ENCODE measurements at regions not wholly inside any gene's neighbourhood (a gene's known extent, or its start where the extent isn't known, plus 50 kb on each side); places are given as distances from the start of the nearest gene placed in this dataset.

DNA sequence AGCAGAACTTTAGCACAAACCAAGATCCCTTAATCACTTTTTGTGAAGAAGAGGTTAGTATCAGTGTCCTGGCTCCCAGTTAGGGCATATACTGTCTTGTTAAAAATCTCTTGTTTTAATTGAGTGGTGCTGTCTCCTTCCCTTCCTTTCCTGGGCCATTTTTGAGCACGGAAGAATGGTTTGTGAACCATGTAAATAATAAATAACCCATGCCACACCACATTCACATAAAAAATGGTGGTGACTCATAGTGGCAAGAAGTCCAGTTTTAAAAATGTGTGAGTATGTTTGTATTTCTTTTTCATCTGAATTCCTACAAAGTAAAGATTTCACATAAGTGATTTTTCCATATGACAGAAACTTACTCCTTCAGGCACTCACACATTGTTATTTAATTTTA is 59.1 kb upstream of the SPRED1 start:
- intact Hi-C loops (cut with DNase I; ENCODE audit: low total_unique reads), result no loop called here
- no peak for DNase-seq
- no peaks in the 10 kb centered on the region for H3K36me3 ChIP-seq
- H3K4me1 ChIP-seq, result no peaks in the 10 kb centered on the region
- no peak overlapping the region for H3K27ac ChIP-seq
- TF ChIP-seq POLR2AphosphoS5 (IDR thresholded peaks at IDR 0.05), result no peak
- TF ChIP-seq, protein P1, sequence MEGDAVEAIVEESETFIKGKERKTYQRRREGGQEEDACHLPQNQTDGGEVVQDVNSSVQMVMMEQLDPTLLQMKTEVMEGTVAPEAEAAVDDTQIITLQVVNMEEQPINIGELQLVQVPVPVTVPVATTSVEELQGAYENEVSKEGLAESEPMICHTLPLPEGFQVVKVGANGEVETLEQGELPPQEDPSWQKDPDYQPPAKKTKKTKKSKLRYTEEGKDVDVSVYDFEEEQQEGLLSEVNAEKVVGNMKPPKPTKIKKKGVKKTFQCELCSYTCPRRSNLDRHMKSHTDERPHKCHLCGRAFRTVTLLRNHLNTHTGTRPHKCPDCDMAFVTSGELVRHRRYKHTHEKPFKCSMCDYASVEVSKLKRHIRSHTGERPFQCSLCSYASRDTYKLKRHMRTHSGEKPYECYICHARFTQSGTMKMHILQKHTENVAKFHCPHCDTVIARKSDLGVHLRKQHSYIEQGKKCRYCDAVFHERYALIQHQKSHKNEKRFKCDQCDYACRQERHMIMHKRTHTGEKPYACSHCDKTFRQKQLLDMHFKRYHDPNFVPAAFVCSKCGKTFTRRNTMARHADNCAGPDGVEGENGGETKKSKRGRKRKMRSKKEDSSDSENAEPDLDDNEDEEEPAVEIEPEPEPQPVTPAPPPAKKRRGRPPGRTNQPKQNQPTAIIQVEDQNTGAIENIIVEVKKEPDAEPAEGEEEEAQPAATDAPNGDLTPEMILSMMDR (IDR thresholded peaks at IDR 0.05 in 8 of 11, conservative IDR thresholded peaks at IDR 0.05 in 3 of 11), result no peak
- TF ChIP-seq POLR2A (IDR thresholded peaks at IDR 0.05), result no peak
- no peak overlapping the region for H3K4me3 ChIP-seq
- WGBS, 5 donors, result 82 to 96% (median 90%) methylated on average over 1 of the region's 1 CpG
- peaks cover 0 to 7% (median 0%) of the 10 kb centered on the region in 7 donors for H3K27me3 ChIP-seq (replicated peaks in 1 of 7)
- no peaks in the 10 kb centered on the region for H3K9me3 ChIP-seq

DNA sequence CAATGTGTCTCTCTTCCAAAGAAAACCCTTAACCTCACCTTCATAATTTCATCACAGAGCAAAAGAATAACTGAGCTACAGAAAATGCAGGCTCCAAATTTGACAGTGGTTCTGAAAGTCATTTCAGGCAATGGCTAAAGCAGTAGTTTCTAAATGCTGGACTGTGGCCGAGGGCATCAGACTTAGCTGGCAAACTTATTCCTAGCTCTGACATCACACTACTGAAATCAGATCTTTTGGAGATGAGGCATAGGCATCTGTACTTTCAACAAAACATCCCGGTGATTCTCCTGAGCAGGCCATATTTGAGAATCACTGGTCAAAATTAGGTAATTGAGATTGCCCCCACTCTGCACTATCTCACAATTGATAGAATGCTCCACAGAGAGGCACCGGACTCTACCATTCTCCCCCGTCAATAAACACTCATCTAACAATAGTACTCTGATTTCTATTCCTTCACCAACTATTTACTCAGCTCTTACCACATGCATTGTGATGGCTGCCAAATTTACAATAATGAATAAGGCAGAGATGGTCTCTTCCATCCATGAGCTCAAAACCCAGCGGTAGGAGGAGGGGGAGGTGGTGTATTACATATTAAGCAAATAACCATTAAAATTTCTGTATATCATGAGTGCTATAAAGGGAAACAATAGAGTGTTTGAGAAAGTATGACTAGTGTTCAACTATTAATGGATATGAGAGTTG is 57.3 kb upstream of the SPRED1 start:
- no peak for TF ChIP-seq POLR2AphosphoS5 (IDR thresholded peaks at IDR 0.05)
- TF ChIP-seq, protein P1 (IDR thresholded peaks at IDR 0.05 in 8 of 11, conservative IDR thresholded peaks at IDR 0.05 in 3 of 11), result no peak
- TF ChIP-seq POLR2A (IDR thresholded peaks at IDR 0.05), result no peak
- no peaks in the 10 kb centered on the region for H3K36me3 ChIP-seq
- no peaks in the 10 kb centered on the region for H3K4me1 ChIP-seq
- H3K27ac ChIP-seq, result no peak overlapping the region
- H3K4me3 ChIP-seq, result no peak overlapping the region
- no peak for DNase-seq
- no peaks in the 10 kb centered on the region for H3K9me3 ChIP-seq
- peaks cover 0 to 3% (median 0%) of the 10 kb centered on the region in 7 donors for H3K27me3 ChIP-seq (replicated peaks in 1 of 7)
- intact Hi-C loops (cut with DNase I; ENCODE audit: low total_unique reads), result no loop called here
- 89 to 94% (median 92%) methylated on average over 5 of the region's 5 CpGs for WGBS, 5 donors

DNA sequence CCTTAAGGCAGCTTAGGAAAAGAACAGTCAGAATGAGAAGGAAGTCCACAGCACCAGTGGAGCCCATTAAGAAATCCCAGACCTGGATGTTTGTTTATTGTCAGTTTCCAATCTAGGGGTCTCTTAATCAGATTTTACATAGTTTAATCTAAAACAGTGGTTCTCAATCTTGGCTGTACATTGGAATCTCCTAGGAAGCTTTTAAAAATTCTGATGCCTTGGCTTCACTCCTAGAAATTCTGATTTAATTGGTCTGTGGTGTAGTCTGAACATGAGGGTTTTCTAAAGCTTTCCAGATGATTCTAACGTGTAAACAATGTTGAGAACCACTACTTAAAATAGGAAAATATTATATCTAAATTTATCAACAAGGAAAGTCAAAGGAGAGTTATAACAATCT is 56.6 kb upstream of the SPRED1 start:
- H3K36me3 ChIP-seq, result no peaks in the 10 kb centered on the region
- no peaks in the 10 kb centered on the region for H3K9me3 ChIP-seq
- intact Hi-C loops (cut with DNase I; ENCODE audit: low total_unique reads), result no loop called here
- H3K27me3 ChIP-seq (replicated peaks in 1 of 7), result no peaks in the 10 kb centered on the region
- DNase-seq, result no peak
- WGBS, 5 donors, result 55 to 78% (median 68%) methylated on average over 1 of the region's 1 CpG
- no peak overlapping the region for H3K4me3 ChIP-seq
- H3K4me1 ChIP-seq, result peaks cover 0 to under 1% (median 0%) of the 10 kb centered on the region in 6 donors
- H3K27ac ChIP-seq, result no peak overlapping the region
- TF ChIP-seq POLR2A (IDR thresholded peaks at IDR 0.05) (no peak), POLR2AphosphoS5 (IDR thresholded peaks at IDR 0.05) (no peak)
- TF ChIP-seq, protein P1 (IDR thresholded peaks at IDR 0.05 in 8 of 11, conservative IDR thresholded peaks at IDR 0.05 in 3 of 11), result no peak

DNA sequence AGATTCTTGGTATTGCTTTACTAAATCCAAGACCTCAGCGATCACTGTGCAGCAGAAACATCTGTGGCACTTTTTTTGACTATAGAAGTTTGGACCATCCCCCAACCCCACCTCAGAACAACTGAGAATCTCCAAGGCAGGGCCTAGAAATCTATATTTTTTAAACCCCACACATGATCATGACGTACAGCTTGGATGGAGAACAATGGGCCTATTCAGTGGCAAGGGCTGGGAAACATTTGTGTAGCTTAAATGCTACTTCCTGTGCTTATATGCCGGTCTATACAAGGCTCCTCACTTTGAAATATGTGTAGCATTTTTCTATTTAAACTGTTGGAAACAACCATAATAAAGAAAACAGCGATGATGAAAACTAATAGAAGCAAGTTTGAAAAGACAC is 55.1 kb upstream of the SPRED1 start:
- no peak for TF ChIP-seq POLR2AphosphoS5 (IDR thresholded peaks at IDR 0.05)
- TF ChIP-seq, protein P1 (IDR thresholded peaks at IDR 0.05 in 8 of 11, conservative IDR thresholded peaks at IDR 0.05 in 3 of 11), result no peak
- 81 to 92% (median 86%) methylated on average over 4 of the region's 4 CpGs for WGBS, 5 donors
- H3K4me1 ChIP-seq, result peaks cover 0 to 12% (median 2%) of the 10 kb centered on the region in 6 donors

More for the DNA sequence above, 55.1 kb upstream of the SPRED1 start:
- Histone ChIP-seq H3K9me3 (no peaks in the 10 kb centered on the region), H3K36me3 (no peaks in the 10 kb centered on the region), H3K27ac (no peak overlapping the region), H3K4me3 (no peak overlapping the region), H3K27me3 (replicated peaks in 1 of 7) (no peaks in the 10 kb centered on the region)
- DNase-seq, result no peak
- intact Hi-C loops (cut with DNase I; ENCODE audit: low total_unique reads), result no loop called here

Data from spleen (tissue), 11 donors.